Psoas muscle (tissue), 7 donors: ENCODE measurements at regions not wholly inside any gene's neighbourhood (a gene's known extent, or its start where the extent isn't known, plus 50 kb on each side); places are given as distances from the start of the nearest gene placed in this dataset.

Experiments
- ATAC-seq, 4 donors: fragments of 200-7000 bp; cut with Tn5 transposase; one replicate each; pipeline ENCODE4 v1.9.1; 2020; ENCODE audit warnings: moderate library complexity in 3 of 4, mild to moderate bottlenecking in 2 of 4
- DNase-seq, 2 donors: peaks; one replicate each; pipeline ENCODE4 v3.0.0-alpha.2; 2020
- H3K27ac ChIP-seq: fragments of 200-600 bp; one replicate; pipeline ENCODE4 v1.8.0; 2022
- H3K27me3 ChIP-seq, 3 donors: fragments of 200-600 bp in 1 of 3; one replicate each; pipeline versions ENCODE4 v1.6.1 to v1.8.0; 2013 to 2022; ENCODE audit warnings: low read length in 2 of 3, mild to moderate bottlenecking in 2 of 3, moderate library complexity in 1 of 3; ENCODE audit not compliant: insufficient read depth in 3 of 3
- H3K36me3 ChIP-seq, 2 donors: fragments of 200-600 bp in 1 of 2; one replicate each; pipeline versions ENCODE4 v1.6.1 to v1.8.0; 2013 to 2022; ENCODE audit warnings: low read depth in 1 of 2, mild to moderate bottlenecking in 1 of 2, moderate library complexity in 1 of 2; ENCODE audit not compliant: insufficient read depth in 1 of 2
- H3K4me1 ChIP-seq: fragments of 200-600 bp; one replicate; pipeline ENCODE4 v1.8.0; 2022
- H3K4me3 ChIP-seq: fragments of 200-600 bp; one replicate; pipeline ENCODE4 v1.8.0; 2022; ENCODE audit warnings: mild to moderate bottlenecking
- H3K9me3 ChIP-seq: fragments of 200-600 bp; one replicate; pipeline ENCODE4 v1.8.0; 2022
- CTCF ChIP-seq: fragments of 200-600 bp; IDR thresholded peaks from one replicate; pipeline ENCODE4 v1.8.0; 2022; ENCODE audit warnings: antibody characterized with exemption
- WGBS, 3 donors: extraction: QIAGEN DNeasy Blood & Tissue Kit; methylation state at CpG; one replicate each; pipeline versions ENCODE4 v1.1.6 to v1.1.7; 2013; 5-methylcytosine and 5-hydroxymethylcytosine counted together
- intact Hi-C, 2 donors: fragments of 100-400 bp; cut with DNase I; formaldehyde crosslinking; loops; one replicate each; pipeline versions ENCODE4 v1.11.0 to v1.14.2; 2022
- donor health status: healthy with polysubstance abuse.
- donor health status: DM: no; HTN: no; CAD: no; lungs with moderate emphysema.
- donor health status: Bipolar disorder and iron deficiency.
- donor health status: healthy.
- donor health status: DM: yes; HTN: yes; CAD: no.
- donor health status: DM: no; HTN: no; CAD: no.
- donor health status: DM: yes; HTN: yes; CAD: no.

- H3K27ac ChIP-seq: no peak overlapping the region
- intact Hi-C loops: no loop called here
- H3K36me3 ChIP-seq: no peaks in the 10 kb centered on the region
- no peak for DNase-seq
- no peak overlapping the region for H3K4me3 ChIP-seq
- WGBS, 3 donors: 61 to 66% (median 66%) methylated on average over 7 of the region's 7 CpGs
- no peak for ATAC-seq
- no peaks in the 10 kb centered on the region for H3K4me1 ChIP-seq
- H3K27me3 ChIP-seq: peaks cover 0 to 1% (median 0%) of the 10 kb centered on the region in 3 donors
- TF ChIP-seq CTCF: no peak
- no peaks in the 10 kb centered on the region for H3K9me3 ChIP-seq
These were observed 164.8 kb downstream of the TFAP2C start for GRCh38 chr20:56793916-56794315.

DNA sequence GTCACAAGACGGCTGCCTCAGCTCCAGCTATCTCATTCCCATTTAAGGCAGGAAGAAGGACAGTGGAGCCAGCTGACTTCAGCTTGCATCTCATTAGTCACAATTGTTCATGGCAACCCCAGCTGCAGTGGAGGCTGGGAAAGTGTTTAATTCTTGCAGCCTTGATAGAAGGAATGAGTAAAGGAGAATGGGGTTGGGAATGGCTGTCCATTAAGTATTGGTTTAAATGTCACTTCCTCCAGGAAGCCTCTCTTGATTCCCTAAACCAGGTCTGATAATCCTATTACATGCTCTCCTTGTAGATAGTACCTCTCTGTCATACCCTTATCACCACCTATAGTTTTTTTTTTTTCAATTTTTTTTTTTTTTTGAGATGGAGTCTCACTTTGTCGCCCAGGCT lies 166.4 kb downstream of the TFAP2C start:
- no peak for ATAC-seq
- no peak for TF ChIP-seq CTCF
- H3K4me3 ChIP-seq: no peak overlapping the region
- no peak for DNase-seq
- intact Hi-C loops: no loop called here
- WGBS, 3 donors: 86 to 90% (median 88%) methylated on average over 2 of the region's 2 CpGs
- H3K36me3 ChIP-seq: no peaks in the 10 kb centered on the region
- no peak overlapping the region for H3K27ac ChIP-seq
- H3K27me3 ChIP-seq: peaks cover 0 to under 1% (median 0%) of the 10 kb centered on the region in 3 donors
- H3K4me1 ChIP-seq: no peaks in the 10 kb centered on the region
- no peaks in the 10 kb centered on the region for H3K9me3 ChIP-seq

- Histone ChIP-seq H3K4me3 (no peak overlapping the region), H3K27ac (no peak overlapping the region), H3K27me3 (no peaks in the 10 kb centered on the region), H3K4me1 (no peaks in the 10 kb centered on the region), H3K36me3 (no peaks in the 10 kb centered on the region), H3K9me3 (no peaks in the 10 kb centered on the region)
- ATAC-seq (no peak), DNase-seq (no peak)
- 75 to 88% (median 86%) methylated on average over 3 of the region's 3 CpGs for WGBS, 3 donors
- intact Hi-C loops: no loop called here
- no peak for TF ChIP-seq CTCF
These were observed 167.2 kb downstream of the TFAP2C start for GRCh38 chr20:56796345-56796744.

DNA sequence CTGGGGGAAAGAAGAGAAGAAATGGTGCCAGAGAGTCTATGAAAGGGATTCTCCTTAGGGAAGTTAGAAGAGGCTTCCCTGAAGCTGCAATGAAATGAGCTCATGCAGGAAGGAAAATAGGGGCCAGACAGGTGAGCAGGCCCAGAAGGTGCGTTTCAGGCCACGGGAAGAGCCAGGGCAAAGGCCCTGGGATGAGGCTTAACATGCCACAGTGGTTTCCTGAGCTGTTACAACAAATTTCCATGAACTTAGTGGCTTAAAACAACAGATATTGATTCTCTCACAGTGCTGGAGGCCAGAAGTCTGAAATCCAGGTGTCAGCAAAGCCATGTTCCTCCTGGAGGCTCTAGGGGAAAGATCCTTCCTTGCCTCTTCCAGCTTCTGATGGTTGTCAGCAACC lies 167.9 kb downstream of the TFAP2C start:
- no peak for TF ChIP-seq CTCF
- Histone ChIP-seq H3K9me3 (no peaks in the 10 kb centered on the region), H3K27me3 (no peaks in the 10 kb centered on the region), H3K27ac (no peak overlapping the region), H3K4me1 (no peaks in the 10 kb centered on the region), H3K4me3 (no peak overlapping the region), H3K36me3 (no peaks in the 10 kb centered on the region)
- 64 to 72% (median 72%) methylated on average over 2 of the region's 2 CpGs for WGBS, 3 donors
- ATAC-seq (no peak), DNase-seq (no peak)
- intact Hi-C loops: no loop called here

DNA sequence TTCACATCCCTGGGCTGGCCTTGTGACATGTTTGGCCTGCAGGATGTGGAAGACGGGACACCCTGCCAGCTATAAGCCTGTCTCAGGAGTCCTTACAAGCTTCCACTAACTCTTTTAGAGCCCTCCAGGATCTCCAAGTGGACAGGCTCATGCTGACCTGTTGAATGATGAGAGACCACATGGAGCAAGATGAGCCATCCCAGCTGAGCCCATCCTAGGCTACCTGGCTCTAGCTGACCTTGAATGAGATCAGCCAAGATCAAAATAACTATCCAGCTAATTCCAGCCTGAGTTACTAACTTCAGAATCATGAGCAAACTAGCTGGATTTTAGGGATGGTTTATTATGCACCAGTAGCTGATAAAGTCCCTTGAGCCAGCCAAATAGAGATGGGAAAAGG lies 169.5 kb downstream of the TFAP2C start:
- Histone ChIP-seq H3K9me3 (no peaks in the 10 kb centered on the region), H3K4me1 (no peaks in the 10 kb centered on the region), H3K27ac (no peak overlapping the region), H3K27me3 (no peaks in the 10 kb centered on the region), H3K4me3 (no peak overlapping the region), H3K36me3 (no peaks in the 10 kb centered on the region)
- DNase-seq: no peak
- intact Hi-C loops: no loop called here
- 43 to 62% (median 48%) methylated on average over 1 of the region's 1 CpG for WGBS, 3 donors
- no peak for ATAC-seq
- TF ChIP-seq CTCF: no peak
